ENCODE measurements at regions not wholly inside any gene's neighbourhood (a gene's known extent, or its start where the extent isn't known, plus 50 kb on each side); places are given as distances from the start of the nearest gene placed in this dataset.

- no peak for TF ChIP-seq CTCF (IDR thresholded peaks at IDR 0.05; ENCODE audit: control extremely low read depth in 1 of 3, insufficient read depth in 1 of 3, low read depth in 1 of 3, low read length in 3 of 3)
- no peak for TF ChIP-seq BCL11A (IDR thresholded peaks at IDR 0.05; ENCODE audit: low read depth in 2 of 2, low read length in 2 of 2)
- TF ChIP-seq KDM5A (IDR thresholded peaks at IDR 0.05; ENCODE audit: low read length): no peak
- TF ChIP-seq ATF2 (IDR thresholded peaks at IDR 0.05; ENCODE audit: low read length): no peak
- no peak for TF ChIP-seq RFX5 (IDR thresholded peaks at IDR 0.05; ENCODE audit: borderline replicate concordance, low read depth, low read length)
- TF ChIP-seq CBX8 (IDR thresholded peaks at IDR 0.05; ENCODE audit: borderline replicate concordance, low read depth, low read length): no peak
These were observed 255.7 kb upstream of the SFSWAP start (continued) for GRCh38 chr12:131455218-131455506.

All from H1 (cell line).